ENCODE measurements at regions not wholly inside any gene's neighbourhood (a gene's known extent, or its start where the extent isn't known, plus 50 kb on each side); places are given as distances from the start of the nearest gene placed in this dataset.

DNA sequence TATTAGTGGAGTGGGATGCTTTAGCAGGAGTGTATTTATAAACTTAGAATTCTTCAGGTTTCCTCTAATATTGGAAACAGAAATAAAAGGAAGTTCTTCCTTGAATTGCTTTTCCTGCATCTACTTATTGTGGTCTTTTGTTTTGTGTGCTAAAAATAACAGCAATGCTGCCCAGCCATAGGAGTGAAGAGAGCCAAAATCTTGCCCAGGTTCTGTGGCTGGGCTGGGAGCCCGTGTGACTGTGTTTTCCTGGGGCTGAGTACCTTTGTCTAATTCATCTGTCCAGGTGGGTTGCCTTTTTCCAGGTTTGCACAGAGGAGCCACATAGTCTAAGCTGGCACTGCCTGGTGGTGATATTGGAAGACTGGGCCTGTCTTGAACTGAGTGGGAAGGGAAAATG, 179.7 kb upstream of the ADAMTSL1 start:
- no peaks in the 10 kb centered on the region for H3K79me2 ChIP-seq (ENCODE audit: insufficient read depth, low read length)
- H3K9me3 ChIP-seq (ENCODE audit: control insufficient read depth, low read depth, low read length) = no peaks in the 10 kb centered on the region
- H3K27me3 Mint-ChIP-seq (ENCODE audit: low read depth) = no peaks in the 10 kb centered on the region
- no peak overlapping the region for H2BK120ac ChIP-seq (ENCODE audit: low read depth, low read length, poor library complexity, severe bottlenecking)
- no peak overlapping the region for H3T11ph ChIP-seq (ENCODE audit: low read length)
- no peak overlapping the region for H2BK20ac ChIP-seq (ENCODE audit: low read depth, low read length, poor library complexity, severe bottlenecking)
- no peak overlapping the region for H2BK12ac ChIP-seq (ENCODE audit: insufficient read length, low read depth, low read length)
- H3K4me3 Mint-ChIP-seq = no peak overlapping the region
- H3K14ac ChIP-seq (ENCODE audit: insufficient read depth, low read length) = no peak overlapping the region; the same call in 1 of the 2 replicates
- TF ChIP-seq, protein P1, sequence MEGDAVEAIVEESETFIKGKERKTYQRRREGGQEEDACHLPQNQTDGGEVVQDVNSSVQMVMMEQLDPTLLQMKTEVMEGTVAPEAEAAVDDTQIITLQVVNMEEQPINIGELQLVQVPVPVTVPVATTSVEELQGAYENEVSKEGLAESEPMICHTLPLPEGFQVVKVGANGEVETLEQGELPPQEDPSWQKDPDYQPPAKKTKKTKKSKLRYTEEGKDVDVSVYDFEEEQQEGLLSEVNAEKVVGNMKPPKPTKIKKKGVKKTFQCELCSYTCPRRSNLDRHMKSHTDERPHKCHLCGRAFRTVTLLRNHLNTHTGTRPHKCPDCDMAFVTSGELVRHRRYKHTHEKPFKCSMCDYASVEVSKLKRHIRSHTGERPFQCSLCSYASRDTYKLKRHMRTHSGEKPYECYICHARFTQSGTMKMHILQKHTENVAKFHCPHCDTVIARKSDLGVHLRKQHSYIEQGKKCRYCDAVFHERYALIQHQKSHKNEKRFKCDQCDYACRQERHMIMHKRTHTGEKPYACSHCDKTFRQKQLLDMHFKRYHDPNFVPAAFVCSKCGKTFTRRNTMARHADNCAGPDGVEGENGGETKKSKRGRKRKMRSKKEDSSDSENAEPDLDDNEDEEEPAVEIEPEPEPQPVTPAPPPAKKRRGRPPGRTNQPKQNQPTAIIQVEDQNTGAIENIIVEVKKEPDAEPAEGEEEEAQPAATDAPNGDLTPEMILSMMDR (conservative IDR thresholded peaks at IDR 0.05) = no peak
- peaks cover 0 to 2% of the 10 kb centered on the region in 2 experiments; a peak in 1 of 5 replicates for H3K9me3 Mint-ChIP-seq
- no peaks in the 10 kb centered on the region for H3K4me1 ChIP-seq (ENCODE audit: insufficient read depth, low read length)
- no peaks in the 10 kb centered on the region for H4K20me1 ChIP-seq (ENCODE audit: control insufficient read depth, insufficient read depth, insufficient read length)
- no peak overlapping the region for H4K8ac ChIP-seq (replicated peaks; ENCODE audit: insufficient read length, low read depth, low read length)
- no CpG with 5 or more reads among the region's 1 CpG for WGBS (ENCODE audit: extremely low coverage, insufficient read length, low lambda C conversion rate)
- no peak overlapping the region for H3K27ac ChIP-seq (ENCODE audit: insufficient read length, low read depth, low read length)
- H3K9ac ChIP-seq (ENCODE audit: extremely low read depth, insufficient read length, low read length) = no peak overlapping the region
- no peak overlapping the region for H3K23ac ChIP-seq (ENCODE audit: insufficient read length, low read depth, low read length)
- peak overlapping the region in 1 of 3 experiments; percentile 10; a peak in 1 of 7 replicates for H3K27ac Mint-ChIP-seq
- no peak overlapping the region for H3K18ac ChIP-seq (ENCODE audit: insufficient read length, low read depth, low read length)
- H3K4ac ChIP-seq (ENCODE audit: low read depth, low read length) = no peak overlapping the region
- H4K91ac ChIP-seq (ENCODE audit: insufficient read length, low read depth, low read length) = no peak overlapping the region
- H3K4me1 Mint-ChIP-seq = peaks cover 3 to 4% of the 10 kb centered on the region in 2 experiments; a peak in 3 of 4 replicates
- no peaks in the 10 kb centered on the region; a peak in 1 of 7 replicates for H3K36me3 Mint-ChIP-seq (ENCODE audit: insufficient read depth in 1 of 3, low read depth in 3 of 3)
- no peak overlapping the region for H2BK15ac ChIP-seq (ENCODE audit: low read depth, low read length)
- no peak overlapping the region for H3K56ac ChIP-seq (ENCODE audit: insufficient read length, low read depth, low read length)
- no peak overlapping the region for H2BK5ac ChIP-seq (ENCODE audit: insufficient read length, low read length)
- H4K5ac ChIP-seq (ENCODE audit: insufficient read length, low read depth, low read length) = no peak overlapping the region
- H2AK5ac ChIP-seq (ENCODE audit: insufficient read length, low read length) = no peak overlapping the region
- H3K27me3 ChIP-seq (ENCODE audit: insufficient read depth, low read length) = no peaks in the 10 kb centered on the region
- H3K4me2 ChIP-seq (ENCODE audit: insufficient read depth, insufficient read length, low read length) = no peak overlapping the region
- DNase-seq = no peak
- no peaks in the 10 kb centered on the region for H3K23me2 ChIP-seq (ENCODE audit: insufficient read length, low read depth, low read length, poor library complexity, severe bottlenecking)
- no peak overlapping the region for H2AFZ ChIP-seq (ENCODE audit: low read length)
- H3K79me1 ChIP-seq (ENCODE audit: insufficient read depth, low read depth, low read length, poor library complexity, severe bottlenecking) = no peaks in the 10 kb centered on the region
